Activated naive CD8-positive, alpha-beta T cell treated with anti-CD3 and anti-CD28 coated beads for 36 hours (primary cell): ENCODE measurements at regions not wholly inside any gene's neighbourhood (a gene's known extent, or its start where the extent isn't known, plus 50 kb on each side); places are given as distances from the start of the nearest gene placed in this dataset.
A peak's percentile ranks its signal among the peaks of the same experiment; 100 is the strongest.
"Not testable (repeated sequence)": the region's sequence is repeated elsewhere in the genome, so short reads cannot be mapped to it uniquely, and the experiment has no call there.

Experiments used
- DNase-seq: peaks from one replicate; pipeline ENCODE4 v3.0.0; 2021
- H3K27ac Mint-ChIP-seq: one replicate; pipeline ENCODE4 v1.8.0; 2022; ENCODE audit warnings: mild to moderate bottlenecking, moderate library complexity, mixed read lengths
- H3K27me3 Mint-ChIP-seq: one replicate; pipeline ENCODE4 v1.8.0; 2022; ENCODE audit warnings: mild to moderate bottlenecking, mixed read lengths
- H3K36me3 Mint-ChIP-seq: one replicate; pipeline ENCODE4 v1.8.0; 2021; ENCODE audit warnings: mild to moderate bottlenecking, mixed read lengths
- H3K4me1 Mint-ChIP-seq: one replicate; pipeline ENCODE4 v1.8.0; 2021; ENCODE audit warnings: mixed read lengths
- H3K4me3 Mint-ChIP-seq: one replicate; pipeline ENCODE4 v1.8.0; 2022; ENCODE audit warnings: mild to moderate bottlenecking, moderate library complexity, mixed read lengths
- H3K9me3 Mint-ChIP-seq: one replicate; pipeline ENCODE4 v1.8.0; 2022; ENCODE audit warnings: mixed read lengths

GRCh38 chr2:58769111-58769863 lies 528.2 kb upstream of the FANCL start:
- DNase-seq: no peak
- Mint-ChIP-seq H3K4me3 (no peak overlapping the region), H3K27me3 (peaks cover 27% of the 10 kb centered on the region), H3K36me3 (no peaks in the 10 kb centered on the region), H3K9me3 (no peaks in the 10 kb centered on the region), H3K27ac (no peak overlapping the region), H3K4me1 (peaks cover 5% of the 10 kb centered on the region)

- no peak overlapping the region for H3K27ac Mint-ChIP-seq
- no peak for DNase-seq
- peaks cover 27% of the 10 kb centered on the region for H3K27me3 Mint-ChIP-seq
- H3K36me3 Mint-ChIP-seq: no peaks in the 10 kb centered on the region
- no peak overlapping the region for H3K4me3 Mint-ChIP-seq
- H3K9me3 Mint-ChIP-seq: no peaks in the 10 kb centered on the region
- H3K4me1 Mint-ChIP-seq: peaks cover 5% of the 10 kb centered on the region
Observed at GRCh38 chr2:58768715-58769080, 527.6 kb upstream of the FANCL start.

- Mint-ChIP-seq H3K4me1 (peaks cover 5% of the 10 kb centered on the region), H3K27ac (no peak overlapping the region), H3K9me3 (no peaks in the 10 kb centered on the region), H3K36me3 (no peaks in the 10 kb centered on the region), H3K4me3 (no peak overlapping the region), H3K27me3 (peaks cover 27% of the 10 kb centered on the region)
- no peak for DNase-seq
Observed at GRCh38 chr2:58767828-58768714, 526.9 kb upstream of the FANCL start.

GRCh38 chr2:58764338-58765104 lies 523.4 kb upstream of the FANCL start:
- no peak overlapping the region for H3K4me3 Mint-ChIP-seq
- no peaks in the 10 kb centered on the region for H3K9me3 Mint-ChIP-seq
- peaks cover 17% of the 10 kb centered on the region for H3K27me3 Mint-ChIP-seq
- no peak overlapping the region for H3K27ac Mint-ChIP-seq
- no peak for DNase-seq
- H3K36me3 Mint-ChIP-seq: no peaks in the 10 kb centered on the region
- H3K4me1 Mint-ChIP-seq: peaks cover 5% of the 10 kb centered on the region

DNA sequence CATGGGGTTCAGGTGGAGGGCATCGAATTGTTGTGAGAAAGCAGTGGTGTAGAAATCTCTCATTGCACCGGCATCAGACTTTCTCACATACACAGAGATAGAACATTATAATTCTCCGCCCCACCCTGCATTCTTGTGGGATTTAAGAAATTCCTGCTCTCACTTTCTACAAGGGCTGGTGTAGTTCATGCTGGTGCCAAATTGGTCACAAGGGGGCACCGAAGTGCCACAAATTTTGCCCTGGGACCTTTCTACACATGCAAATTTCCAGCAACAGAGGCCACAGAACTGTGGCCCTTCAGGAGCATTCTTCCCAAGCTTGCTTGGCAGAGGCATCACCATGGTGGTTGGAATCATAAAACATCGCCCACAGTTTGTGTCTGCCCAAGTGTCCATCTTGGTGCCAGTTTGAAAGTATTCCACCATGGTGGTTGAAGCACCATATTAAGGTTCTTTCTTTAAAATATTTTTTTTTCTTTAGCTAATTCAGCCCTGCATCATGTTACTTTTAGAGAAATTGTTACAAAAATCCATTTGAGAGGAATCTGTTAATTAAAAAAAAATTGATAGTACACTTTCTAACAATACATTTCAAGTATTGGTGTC lies 521.2 kb upstream of the FANCL start:
- peak; percentile 13 for DNase-seq
- H3K9me3 Mint-ChIP-seq: no peaks in the 10 kb centered on the region
- H3K4me3 Mint-ChIP-seq: no peak overlapping the region

GRCh38 chr2:58757971-58758370 lies 516.8 kb upstream of the FANCL start:
- DNase-seq: no peak
- Mint-ChIP-seq H3K9me3 (no peaks in the 10 kb centered on the region), H3K27me3 (peaks cover 3% of the 10 kb centered on the region), H3K36me3 (no peaks in the 10 kb centered on the region), H3K4me3 (no peak overlapping the region), H3K27ac (no peak overlapping the region), H3K4me1 (peaks cover 3% of the 10 kb centered on the region)

More for the DNA sequence above, 521.2 kb upstream of the FANCL start:
- Mint-ChIP-seq H3K27me3 (peaks cover 4% of the 10 kb centered on the region), H3K36me3 (no peaks in the 10 kb centered on the region), H3K4me1 (peaks cover 5% of the 10 kb centered on the region), H3K27ac (no peak overlapping the region)

GRCh38 chr2:58756336-58756735 lies 515.2 kb upstream of the FANCL start:
- H3K4me3 Mint-ChIP-seq: no peak overlapping the region
- no peaks in the 10 kb centered on the region for H3K27me3 Mint-ChIP-seq
- no peak overlapping the region for H3K27ac Mint-ChIP-seq
- no peaks in the 10 kb centered on the region for H3K9me3 Mint-ChIP-seq
- no peaks in the 10 kb centered on the region for H3K36me3 Mint-ChIP-seq
- DNase-seq: no peak
- peaks cover 3% of the 10 kb centered on the region for H3K4me1 Mint-ChIP-seq

DNA sequence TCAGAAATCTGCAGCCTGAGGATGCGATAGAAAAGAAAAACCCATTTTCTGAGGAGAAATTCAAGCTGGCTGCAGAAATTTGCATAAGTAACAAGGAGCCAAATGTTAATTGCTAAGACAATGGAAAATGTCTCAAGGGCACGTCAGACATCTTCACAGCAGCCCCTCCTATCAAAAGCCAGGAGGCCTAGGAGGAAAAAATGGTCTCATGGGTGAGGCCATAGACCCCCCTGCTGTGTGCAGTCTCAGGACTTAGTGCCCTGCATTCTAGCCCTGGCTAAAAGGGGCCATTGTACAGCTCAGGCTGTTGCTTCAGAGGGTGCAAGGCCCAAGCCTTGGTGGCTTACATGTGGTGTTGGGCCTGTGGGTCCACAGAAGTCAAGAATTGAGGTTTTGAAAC lies 511.4 kb upstream of the FANCL start:
- not testable (repeated sequence) for H3K4me3 Mint-ChIP-seq, H3K27ac Mint-ChIP-seq, H3K4me1 Mint-ChIP-seq, DNase-seq, H3K9me3 Mint-ChIP-seq, H3K27me3 Mint-ChIP-seq, H3K36me3 Mint-ChIP-seq

- not testable (repeated sequence) for H3K36me3 Mint-ChIP-seq, H3K27ac Mint-ChIP-seq, H3K4me3 Mint-ChIP-seq, H3K9me3 Mint-ChIP-seq, H3K4me1 Mint-ChIP-seq, DNase-seq, H3K27me3 Mint-ChIP-seq
Observed at GRCh38 chr2:58751676-58752075, 510.6 kb upstream of the FANCL start.

DNA sequence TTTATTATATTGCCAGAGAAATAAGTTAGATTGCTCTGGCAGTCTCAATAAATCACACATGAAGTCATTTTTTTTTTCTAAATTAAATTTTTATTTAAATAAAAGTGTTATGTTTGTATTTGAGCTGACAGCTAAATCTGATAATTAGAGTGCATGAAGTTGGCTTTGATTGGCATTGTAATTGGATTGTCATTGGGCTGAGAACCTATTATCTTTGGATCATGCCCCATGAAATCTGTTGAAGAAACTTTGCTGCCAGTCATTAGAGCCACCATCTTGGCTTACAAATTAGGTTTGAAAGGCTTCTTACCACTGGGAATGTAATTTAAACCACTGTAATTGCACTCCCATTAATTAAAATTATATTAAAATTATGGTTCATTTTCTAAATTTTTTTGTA lies 507.9 kb upstream of the FANCL start:
- Mint-ChIP-seq H3K27ac (no peak overlapping the region), H3K27me3 (no peaks in the 10 kb centered on the region), H3K9me3 (no peaks in the 10 kb centered on the region), H3K4me3 (no peak overlapping the region), H3K36me3 (no peaks in the 10 kb centered on the region), H3K4me1 (no peaks in the 10 kb centered on the region)
- DNase-seq: no peak

DNA sequence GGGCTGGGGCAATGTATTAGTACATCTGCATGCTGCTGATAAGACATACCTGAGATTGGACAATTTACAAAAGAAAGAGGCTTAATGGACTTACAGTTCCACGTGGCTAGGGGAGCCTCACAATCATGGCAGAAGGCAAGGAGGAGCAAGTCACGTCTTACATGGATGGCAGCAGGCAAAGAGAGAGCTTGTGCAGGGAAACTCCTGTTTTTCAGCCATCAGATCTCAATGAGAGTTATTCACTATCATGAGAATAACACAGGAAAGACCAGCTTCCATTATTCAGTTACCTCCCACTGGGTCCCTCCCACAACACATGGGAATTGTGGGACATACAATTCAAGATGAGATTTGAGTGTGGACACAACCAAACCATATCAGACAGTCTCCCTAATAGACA lies 504.2 kb upstream of the FANCL start:
- not testable (repeated sequence) for H3K4me1 Mint-ChIP-seq, H3K9me3 Mint-ChIP-seq, H3K27ac Mint-ChIP-seq, DNase-seq, H3K4me3 Mint-ChIP-seq, H3K27me3 Mint-ChIP-seq, H3K36me3 Mint-ChIP-seq

GRCh38 chr2:58740426-58740825 lies 499.3 kb upstream of the FANCL start:
- no peak overlapping the region for H3K27ac Mint-ChIP-seq
- H3K27me3 Mint-ChIP-seq: peaks cover 9% of the 10 kb centered on the region
- DNase-seq: no peak
- no peaks in the 10 kb centered on the region for H3K36me3 Mint-ChIP-seq
- no peak overlapping the region for H3K4me3 Mint-ChIP-seq
- no peaks in the 10 kb centered on the region for H3K4me1 Mint-ChIP-seq
- no peaks in the 10 kb centered on the region for H3K9me3 Mint-ChIP-seq

- H3K4me3 Mint-ChIP-seq: no peak overlapping the region
- no peak for DNase-seq
- H3K27ac Mint-ChIP-seq: no peak overlapping the region
- no peaks in the 10 kb centered on the region for H3K36me3 Mint-ChIP-seq
- no peaks in the 10 kb centered on the region for H3K9me3 Mint-ChIP-seq
- no peaks in the 10 kb centered on the region for H3K4me1 Mint-ChIP-seq
- H3K27me3 Mint-ChIP-seq: peaks cover 9% of the 10 kb centered on the region
Observed at GRCh38 chr2:58739033-58739432, 497.9 kb upstream of the FANCL start.

- Mint-ChIP-seq H3K9me3 (no peaks in the 10 kb centered on the region), H3K27ac (no peak overlapping the region), H3K27me3 (peaks cover 10% of the 10 kb centered on the region), H3K36me3 (no peaks in the 10 kb centered on the region), H3K4me3 (no peak overlapping the region), H3K4me1 (no peaks in the 10 kb centered on the region)
- no peak for DNase-seq
Observed at GRCh38 chr2:58734365-58734764, 493.2 kb upstream of the FANCL start.

- no peaks in the 10 kb centered on the region for H3K36me3 Mint-ChIP-seq
- H3K4me1 Mint-ChIP-seq: no peaks in the 10 kb centered on the region
- peaks cover 10% of the 10 kb centered on the region for H3K27me3 Mint-ChIP-seq
- H3K4me3 Mint-ChIP-seq: no peak overlapping the region
- no peak for DNase-seq
- no peak overlapping the region for H3K27ac Mint-ChIP-seq
- H3K9me3 Mint-ChIP-seq: no peaks in the 10 kb centered on the region
Observed at GRCh38 chr2:58732999-58733398, 491.9 kb upstream of the FANCL start.
